Tibial nerve (tissue), 4 donors: ENCODE measurements at regions not wholly inside any gene's neighbourhood (a gene's known extent, or its start where the extent isn't known, plus 50 kb on each side); places are given as distances from the start of the nearest gene placed in this dataset.

Experiments
- DNase-seq, 2 donors: peaks; one replicate each; pipeline ENCODE4 v3.0.0-alpha.2; 2019; ENCODE audit warnings: low spot score in 2 of 2
- H3K27ac ChIP-seq, 4 donors: fragments of 200-600 bp; sonication (generic) in 3 of 4; one replicate each; pipeline ENCODE4 v1.5.1; 2017 to 2019; ENCODE audit warnings: mild to moderate bottlenecking in 1 of 4
- H3K27me3 ChIP-seq, 2 donors: fragments of 200-600 bp; sonication (generic) in 1 of 2; one replicate each; pipeline versions ENCODE4 v1.5.1 to v1.6.0; 2017 to 2019
- H3K36me3 ChIP-seq, 3 donors: fragments of 200-600 bp; sonication (generic); one replicate each; pipeline ENCODE4 v1.5.1; 2018 to 2019
- H3K4me1 ChIP-seq, 4 donors: fragments of 200-600 bp; sonication (generic) in 3 of 4; one replicate each; pipeline ENCODE4 v1.5.1; 2017 to 2019
- H3K4me3 ChIP-seq, 4 donors: fragments of 200-600 bp; sonication (generic) in 3 of 4; one replicate each; pipeline ENCODE4 v1.5.1; 2017 to 2019; ENCODE audit warnings: mild to moderate bottlenecking in 1 of 4, moderate library complexity in 1 of 4
- H3K9me3 ChIP-seq, 4 donors: fragments of 200-600 bp; sonication (generic) in 3 of 4; one replicate each; pipeline ENCODE4 v1.5.1; 2017 to 2019
- CTCF ChIP-seq, 5 experiments: fragments of 200-600 bp in 3 of 5; fragments of 450-650 bp in 2 of 5; sonication (generic) in 3 of 5; IDR thresholded peaks; one replicate each; pipeline ENCODE4 v1.5.1; 2016 to 2019; ENCODE audit warnings: antibody characterized with exemption in 5 of 5, mild to moderate bottlenecking in 3 of 5, moderate library complexity in 2 of 5
- EP300 ChIP-seq, 2 donors: sonication (generic); formaldehyde crosslinking; IDR thresholded peaks; one replicate each; pipeline ENCODE4 v1.6.1; 2017; ENCODE audit warnings: antibody characterized with exemption in 2 of 2, mild to moderate bottlenecking in 1 of 2
- POLR2A ChIP-seq, 2 donors: fragments of 450-650 bp; IDR thresholded peaks; one replicate each; pipeline ENCODE4 v1.6.1; 2017; ENCODE audit warnings: antibody characterized with exemption in 2 of 2, mild to moderate bottlenecking in 2 of 2, moderate library complexity in 2 of 2
- WGBS, 2 donors: methylation state at CpG; one replicate each; pipeline ENCODE4 v1.1.5; 2018; 5-methylcytosine and 5-hydroxymethylcytosine counted together

- TF ChIP-seq CTCF (IDR thresholded peaks at IDR 0.05) (no peak), POLR2A (IDR thresholded peaks at IDR 0.05) (no peak), EP300 (IDR thresholded peaks at IDR 0.05) (no peak)
These were observed 384.2 kb downstream of the GRIN2B start for GRCh38 chr12:13597166-13597565.

DNA sequence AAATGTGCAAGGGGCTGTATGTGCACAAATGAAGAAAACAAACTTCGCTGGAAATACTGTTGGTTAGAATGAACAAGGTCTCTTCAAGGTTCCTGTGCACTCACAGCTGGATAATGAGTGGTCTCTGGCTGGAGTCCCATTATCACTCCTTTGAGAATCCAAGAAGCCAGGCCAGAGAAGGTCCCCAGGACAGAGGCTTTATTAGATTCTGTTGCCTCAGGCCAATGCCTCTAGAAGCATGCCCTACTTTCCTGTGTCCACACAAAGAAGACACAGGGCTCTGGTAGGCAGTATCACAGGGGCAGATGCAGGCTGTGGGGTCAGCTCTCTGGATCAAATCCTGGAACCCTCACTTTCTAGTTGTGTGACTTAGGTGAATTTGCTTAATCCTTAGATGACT lies 384.7 kb downstream of the GRIN2B start:
- no peak for DNase-seq
- H3K36me3 ChIP-seq, result no peaks in the 10 kb centered on the region
- no peaks in the 10 kb centered on the region for H3K27me3 ChIP-seq
- no peak overlapping the region for H3K27ac ChIP-seq
- WGBS, 2 donors, result 64 to 78% methylated on average over 1 of the region's 1 CpG
- no peaks in the 10 kb centered on the region for H3K9me3 ChIP-seq
- H3K4me3 ChIP-seq, result no peak overlapping the region
- TF ChIP-seq EP300 (IDR thresholded peaks at IDR 0.05) (no peak), CTCF (IDR thresholded peaks at IDR 0.05) (no peak), POLR2A (IDR thresholded peaks at IDR 0.05) (no peak)
- H3K4me1 ChIP-seq, result no peaks in the 10 kb centered on the region

More at GRCh38 chr12:13597166-13597565, 384.2 kb downstream of the GRIN2B start:
- H3K27me3 ChIP-seq, result no peaks in the 10 kb centered on the region
- 81 to 87% methylated on average over 4 of the region's 4 CpGs for WGBS, 2 donors
- H3K9me3 ChIP-seq, result no peaks in the 10 kb centered on the region
- H3K27ac ChIP-seq, result no peak overlapping the region
- H3K36me3 ChIP-seq, result no peaks in the 10 kb centered on the region
- no peak overlapping the region for H3K4me3 ChIP-seq
- DNase-seq, result no peak
- no peaks in the 10 kb centered on the region for H3K4me1 ChIP-seq

DNA sequence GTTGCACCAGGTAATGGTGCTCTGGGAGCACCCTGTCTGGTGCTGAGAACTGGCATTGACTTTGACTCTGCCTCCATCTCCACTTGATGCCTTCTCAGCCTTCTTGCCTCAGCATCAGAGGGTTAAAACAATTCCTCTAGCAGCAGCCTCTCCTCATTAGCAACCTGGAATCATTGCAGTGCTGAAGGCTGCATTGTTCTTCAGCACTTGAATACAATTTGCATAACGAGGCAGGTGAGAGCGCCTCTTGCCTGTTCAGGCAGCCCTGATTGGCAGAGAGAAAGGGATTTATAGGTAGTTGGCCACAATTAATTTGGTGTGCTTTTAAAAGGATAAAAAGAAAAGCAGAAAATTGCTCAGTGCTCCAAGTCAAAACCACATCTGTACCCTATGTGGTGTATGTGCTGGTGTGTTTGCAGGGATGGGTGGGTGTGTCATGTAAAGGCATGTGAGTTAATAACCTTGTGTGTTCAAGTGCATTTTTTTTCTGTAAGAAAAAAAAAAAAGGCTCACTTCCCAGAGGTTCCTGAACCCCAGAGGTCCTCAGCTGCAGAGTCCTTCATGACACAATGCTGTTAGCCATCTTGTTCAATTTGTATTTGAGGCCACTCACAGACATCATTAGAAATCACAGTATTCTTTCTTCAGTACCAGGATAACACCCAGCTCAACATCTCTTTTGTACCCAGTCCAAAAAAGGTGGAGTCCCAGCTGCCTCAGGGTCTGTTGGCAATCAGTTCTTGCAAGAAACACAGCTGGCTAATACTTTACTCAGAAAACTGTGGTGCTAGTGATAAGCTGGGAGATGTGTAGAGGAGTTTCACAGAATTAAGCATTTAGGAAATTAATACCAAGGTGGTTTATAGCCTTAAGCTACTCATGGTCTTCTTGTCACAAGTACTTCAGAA lies 385.6 kb downstream of the GRIN2B start:
- DNase-seq, result no peak
- 82 to 83% methylated on average over 2 of the region's 2 CpGs for WGBS, 2 donors
- Histone ChIP-seq H3K9me3 (no peaks in the 10 kb centered on the region), H3K27me3 (no peaks in the 10 kb centered on the region), H3K36me3 (no peaks in the 10 kb centered on the region), H3K27ac (no peak overlapping the region), H3K4me3 (no peak overlapping the region), H3K4me1 (no peaks in the 10 kb centered on the region)
- TF ChIP-seq POLR2A (IDR thresholded peaks at IDR 0.05), result no peak
- TF ChIP-seq CTCF (IDR thresholded peaks at IDR 0.05), result no peak
- TF ChIP-seq EP300 (IDR thresholded peaks at IDR 0.05), result no peak

- TF ChIP-seq CTCF (IDR thresholded peaks at IDR 0.05) (no peak), POLR2A (IDR thresholded peaks at IDR 0.05) (no peak), EP300 (IDR thresholded peaks at IDR 0.05) (no peak)
These were observed 386.5 kb downstream of the GRIN2B start for GRCh38 chr12:13594731-13595514.

More at GRCh38 chr12:13594731-13595514, 386.5 kb downstream of the GRIN2B start:
- no peaks in the 10 kb centered on the region for H3K27me3 ChIP-seq
- no peaks in the 10 kb centered on the region for H3K4me1 ChIP-seq
- H3K9me3 ChIP-seq, result no peaks in the 10 kb centered on the region
- 84 to 85% methylated on average over 5 of the region's 5 CpGs for WGBS, 2 donors
- no peak overlapping the region for H3K4me3 ChIP-seq
- no peak for DNase-seq
- no peaks in the 10 kb centered on the region for H3K36me3 ChIP-seq
- no peak overlapping the region for H3K27ac ChIP-seq
